H1 (cell line): ENCODE measurements at regions not wholly inside any gene's neighbourhood (a gene's known extent, or its start where the extent isn't known, plus 50 kb on each side); places are given as distances from the start of the nearest gene placed in this dataset.

Experiments used
- CTCF ChIA-PET: fragments of 300-600 bp; sonication (Branson Sonifier 250); formaldehyde crosslinking; loops from one replicate; lab custom pipeline; 2021; ENCODE audit not compliant: partially characterized antibody; lab: Charles Lee
- POLR2A ChIA-PET: fragments of 300-600 bp; sonication (Branson Sonifier 250); formaldehyde crosslinking; loops from one replicate; lab custom pipeline; 2021; ENCODE audit warnings: inconsistent platforms; ENCODE audit not compliant: partially characterized antibody; lab: Charles Lee
- DNase-seq, 2 experiments: peaks; one replicate each; pipeline versions ENCODE4 v3.0.0 to v3.0.0-alpha.2; 2010 to 2022; ENCODE audit warnings: low spot score in 2 of 2, low read depth in 1 of 2, mixed read lengths in 1 of 2
- FAIRE-seq: peaks from 2 replicates; lab custom pipeline; 2011; peaks lifted over from hg19 to GRCh38; lab: Jason Lieb, UNC
- H2AFZ ChIP-seq: 2 replicates; pipeline ENCODE4 v1.8.1; 2012; ENCODE audit warnings: low read length, inconsistent platforms
- H2AK5ac ChIP-seq: 2 replicates; pipeline ENCODE4 v1.6.1; 2013; ENCODE audit warnings: low read depth, low read length
- H2BK120ac ChIP-seq: replicated peaks from 2 replicates; pipeline ENCODE3; 2013; ENCODE audit warnings: low read depth, low read length, inconsistent platforms
- H2BK12ac ChIP-seq: 2 replicates; pipeline ENCODE4 v1.6.1; 2013; ENCODE audit warnings: low read depth, low read length
- H2BK15ac ChIP-seq: 2 replicates; pipeline ENCODE4 v1.6.1; 2013; ENCODE audit warnings: low read length
- H2BK20ac ChIP-seq: 2 replicates; pipeline ENCODE4 v1.6.1; 2013; ENCODE audit warnings: low read length
- H2BK5ac ChIP-seq: 2 replicates; pipeline ENCODE4 v1.6.1; 2013; ENCODE audit warnings: low read depth, low read length
- H3K14ac ChIP-seq: 2 replicates; pipeline ENCODE4 v1.6.1; 2013; ENCODE audit warnings: inconsistent platforms; ENCODE audit not compliant: insufficient read length
- H3K18ac ChIP-seq: 2 replicates; pipeline ENCODE4 v1.6.1; 2013; ENCODE audit warnings: low read length; ENCODE audit errors: extremely low read depth
- H3K23ac ChIP-seq: 2 replicates; pipeline ENCODE4 v1.6.1; 2013; ENCODE audit warnings: inconsistent platforms; ENCODE audit not compliant: insufficient read length
- H3K23me2 ChIP-seq: 2 replicates; pipeline ENCODE4 v1.6.1; 2013; ENCODE audit warnings: low read depth, low read length
- H3K27ac ChIP-seq: 2 replicates; pipeline ENCODE4 v1.6.1; 2011; ENCODE audit warnings: low read depth, low read length, inconsistent platforms
- H3K27me3 ChIP-seq, 4 experiments: replicated peaks in 1 of 4; 1 replicate in 1 of 4; 2 replicates in 3 of 4; pipeline versions ENCODE4 v1.6.1 to v1.8.1; 2011 to 2013; ENCODE audit warnings: low read length in 3 of 4, mild to moderate bottlenecking in 3 of 4, inconsistent platforms in 2 of 4, mixed read lengths in 2 of 4, moderate library complexity in 1 of 4; ENCODE audit not compliant: control insufficient read depth in 3 of 4, insufficient read depth in 3 of 4; ENCODE audit errors: extremely low read depth in 1 of 4
- H3K36me3 ChIP-seq, 4 experiments: 2 replicates each; pipeline versions ENCODE4 v1.6.1 to v1.8.1; 2011 to 2013; ENCODE audit warnings: mild to moderate bottlenecking in 4 of 4, low read length in 3 of 4, moderate library complexity in 2 of 4, control low read depth in 1 of 4, inconsistent platforms in 1 of 4; ENCODE audit not compliant: insufficient read depth in 4 of 4, control insufficient read depth in 2 of 4
- H3K4ac ChIP-seq: replicated peaks from 2 replicates; pipeline ENCODE3; 2013; ENCODE audit warnings: low read length, low read depth, mixed read lengths, inconsistent platforms; ENCODE audit not compliant: insufficient read length
- H3K4me1 ChIP-seq, 4 experiments: replicated peaks in 1 of 4; 1 replicate in 1 of 4; 2 replicates in 3 of 4; pipeline versions ENCODE4 v1.6.1 to v1.8.1; 2011 to 2013; ENCODE audit warnings: low read length in 3 of 4, inconsistent platforms in 2 of 4, mixed read lengths in 1 of 4; ENCODE audit not compliant: insufficient read depth in 4 of 4, control insufficient read depth in 3 of 4
- H3K4me2 ChIP-seq, 2 experiments: 2 replicates each; pipeline versions ENCODE4 v1.6.1 to v1.8.1; 2011 to 2013; ENCODE audit warnings: low read depth in 2 of 2, low read length in 2 of 2, control low read depth in 1 of 2, inconsistent platforms in 1 of 2, mild to moderate bottlenecking in 1 of 2; ENCODE audit not compliant: insufficient read depth in 1 of 2
- H3K4me3 ChIP-seq, 4 experiments: fragments of 200-600, 300-600 bp in 1 of 4; sonication (generic), shearing (Covaris generic), sonication (Bioruptor Twin) in 1 of 4; 2 replicates each; pipeline versions ENCODE4 v1.5.1 to v1.8.1; 2011 to 2016; ENCODE audit warnings: low read length in 4 of 4, low read depth in 3 of 4, control low read depth in 2 of 4, inconsistent platforms in 2 of 4, mild to moderate bottlenecking in 2 of 4, mixed read lengths in 1 of 4, moderate library complexity in 1 of 4; ENCODE audit not compliant: insufficient read depth in 2 of 4; ENCODE audit errors: extremely low read depth in 1 of 4
- H3K56ac ChIP-seq: replicated peaks from 2 replicates; pipeline ENCODE3; 2013; ENCODE audit warnings: low read depth, mild to moderate bottlenecking, mixed read lengths, low read length, inconsistent platforms; ENCODE audit not compliant: insufficient read length
- H3K79me1 ChIP-seq: 2 replicates; pipeline ENCODE4 v1.6.1; 2013; ENCODE audit warnings: low read depth, low read length, control low read depth
- H3K79me2 ChIP-seq, 2 experiments: 2 replicates each; pipeline versions ENCODE4 v1.6.1 to v1.8.1; 2012 to 2013; ENCODE audit warnings: low read length in 2 of 2, mild to moderate bottlenecking in 2 of 2, inconsistent platforms in 1 of 2; ENCODE audit not compliant: insufficient read depth in 2 of 2, control insufficient read depth in 1 of 2
- H3K9ac ChIP-seq, 4 experiments: replicated peaks in 1 of 4; 1 replicate in 1 of 4; 2 replicates in 3 of 4; pipeline versions ENCODE4 v1.6.1 to v1.8.1; 2011 to 2013; ENCODE audit warnings: low read depth in 3 of 4, low read length in 3 of 4, control low read depth in 2 of 4, mild to moderate bottlenecking in 2 of 4, moderate library complexity in 2 of 4, inconsistent platforms in 1 of 4; ENCODE audit errors: extremely low read depth in 1 of 4
- H3K9me3 ChIP-seq, 2 experiments: 2 replicates each; pipeline versions ENCODE4 v1.6.1 to v1.8.1; 2012 to 2013; ENCODE audit warnings: mild to moderate bottlenecking in 2 of 2, moderate library complexity in 2 of 2, control low read depth in 1 of 2, inconsistent platforms in 1 of 2, low read depth in 1 of 2, low read length in 1 of 2, mixed read lengths in 1 of 2; ENCODE audit not compliant: insufficient read depth in 2 of 2
- H4K20me1 ChIP-seq, 2 experiments: replicated peaks in 1 of 2; 2 replicates each; pipeline versions ENCODE3 to v1.8.1; 2011 to 2013; ENCODE audit warnings: inconsistent platforms in 2 of 2, low read length in 2 of 2, mild to moderate bottlenecking in 1 of 2; ENCODE audit not compliant: insufficient read depth in 2 of 2, control insufficient read depth in 1 of 2
- H4K5ac ChIP-seq: 2 replicates; pipeline ENCODE4 v1.6.1; 2013; ENCODE audit warnings: low read length, low read depth, mixed read lengths, inconsistent platforms; ENCODE audit not compliant: insufficient read length
- H4K8ac ChIP-seq: 2 replicates; pipeline ENCODE4 v1.8.0; 2013; ENCODE audit warnings: mild to moderate bottlenecking, moderate library complexity, low read length, inconsistent platforms; ENCODE audit not compliant: insufficient read depth; ENCODE audit errors: extremely low read depth
- H4K91ac ChIP-seq: replicated peaks from 2 replicates; pipeline ENCODE3; 2013; ENCODE audit warnings: low read length, mixed read lengths, inconsistent platforms; ENCODE audit not compliant: insufficient read length
- ATF2 ChIP-seq: IDR thresholded peaks from 2 replicates; pipeline ENCODE4 v1.6.1; 2012; ENCODE audit warnings: low read length, inconsistent platforms
- ATF3 ChIP-seq: IDR thresholded peaks from 2 replicates; pipeline ENCODE4 v1.6.1; 2011; ENCODE audit warnings: low read depth, mild to moderate bottlenecking, low read length; ENCODE audit not compliant: insufficient read depth
- BACH1 ChIP-seq: IDR thresholded peaks from 2 replicates; pipeline ENCODE4 v1.6.1; 2012; ENCODE audit warnings: low read length, improper control_type of control experiment
- CTCF ChIP-seq, 3 experiments: IDR thresholded peaks; 1 replicate in 2 of 3; 2 replicates in 1 of 3; pipeline versions ENCODE4 v1.5.1 to v1.6.1; 2011; ENCODE audit warnings: low read length in 3 of 3, mild to moderate bottlenecking in 3 of 3, inconsistent platforms in 2 of 3, low read depth in 1 of 3, moderate library complexity in 1 of 3; ENCODE audit not compliant: insufficient read depth in 1 of 3; ENCODE audit errors: control extremely low read depth in 1 of 3
- JUND ChIP-seq: IDR thresholded peaks from 2 replicates; pipeline ENCODE4 v1.6.1; 2011; ENCODE audit warnings: mild to moderate bottlenecking, improper control_type of control experiment, low read length
- MAFK ChIP-seq: IDR thresholded peaks from 2 replicates; pipeline ENCODE4 v1.6.1; 2012; ENCODE audit warnings: low read depth, mild to moderate bottlenecking, improper control_type of control experiment, low read length
- POLR2A ChIP-seq, 2 experiments: IDR thresholded peaks; 1 replicate in 1 of 2; 2 replicates in 1 of 2; pipeline ENCODE4 v1.6.1; 2011; ENCODE audit warnings: low read depth in 2 of 2, low read length in 2 of 2, mild to moderate bottlenecking in 2 of 2; ENCODE audit errors: control extremely low read depth in 1 of 2
- USF2 ChIP-seq: IDR thresholded peaks from 2 replicates; pipeline ENCODE4 v1.6.1; 2011; ENCODE audit warnings: low read length, improper control_type of control experiment

GRCh38 chr12:105483691-105484090 lies 153.2 kb downstream of the C12orf75 start:
- POLR2A ChIA-PET, result interaction anchor here (0.6 kb wide), 1 partner anchor 14 kb away, joined by 3 read pairs; no protein-coding TSS in a partner anchor
- TF ChIP-seq ATF3, result no peak
- TF ChIP-seq POLR2A (IDR thresholded peaks at IDR 0.05; ENCODE audit: control extremely low read depth in 1 of 2, low read depth in 2 of 2, low read length in 2 of 2), result no peak
- TF ChIP-seq MAFK, result no peak
- no peak for TF ChIP-seq JUND
- no peak for TF ChIP-seq ATF2
- no peak for TF ChIP-seq CTCF (IDR thresholded peaks at IDR 0.05; ENCODE audit: control extremely low read depth in 1 of 3, insufficient read depth in 1 of 3, low read depth in 1 of 3, low read length in 3 of 3)
- TF ChIP-seq USF2, result no peak
- TF ChIP-seq BACH1, result no peak

More at GRCh38 chr12:105483691-105484090, 153.2 kb downstream of the C12orf75 start:
- no peak overlapping the region for H3K27ac ChIP-seq
- no peak overlapping the region for H3K18ac ChIP-seq
- H3K4me2 ChIP-seq, result no peak overlapping the region
- no peaks in the 10 kb centered on the region for H3K36me3 ChIP-seq
- no peak overlapping the region for H2BK20ac ChIP-seq
- H4K5ac ChIP-seq, result no peak overlapping the region
- H3K56ac ChIP-seq, result no peak overlapping the region
- H4K20me1 ChIP-seq, result no peaks in the 10 kb centered on the region
- H2BK15ac ChIP-seq, result no peak overlapping the region
- CTCF ChIA-PET, result interaction anchor here (1.0 to 1.2 kb wide), 5 partner anchors 13 to 63 kb away, joined by 3 read pairs; no protein-coding TSS in a partner anchor
- H3K23ac ChIP-seq, result no peak overlapping the region
- H3K79me2 ChIP-seq, result no peaks in the 10 kb centered on the region
- FAIRE-seq (no peak), DNase-seq (no peak)
- no peak overlapping the region for H2AFZ ChIP-seq
- H3K23me2 ChIP-seq, result no peaks in the 10 kb centered on the region
- no peak overlapping the region for H3K4me3 ChIP-seq
- H3K14ac ChIP-seq, result no peak overlapping the region
- H3K9me3 ChIP-seq, result no peaks in the 10 kb centered on the region
- no peak overlapping the region for H2BK5ac ChIP-seq
- no peak overlapping the region for H3K9ac ChIP-seq
- no peak overlapping the region for H4K8ac ChIP-seq
- no peak overlapping the region for H2BK120ac ChIP-seq
- H3K27me3 ChIP-seq, result peaks cover 0 to 3% (median 1%) of the 10 kb centered on the region in 4 experiments; a peak in 1 of 7 replicates
- H3K4ac ChIP-seq, result no peak overlapping the region
- no peak overlapping the region for H4K91ac ChIP-seq
- no peak overlapping the region for H2AK5ac ChIP-seq
- H3K79me1 ChIP-seq, result no peaks in the 10 kb centered on the region
- H3K4me1 ChIP-seq, result peaks cover 0 to 14% (median 5%) of the 10 kb centered on the region in 4 experiments; a peak in 4 of 7 replicates
- no peak overlapping the region for H2BK12ac ChIP-seq
